Activated CD8-positive, alpha-beta T cell treated with anti-CD3 and anti-CD28 coated beads, Interleukin-2, amount 10 ng/mL, durations not matched to agents 7 days and 5 days (primary cell): ENCODE measurements at regions not wholly inside any gene's neighbourhood (a gene's known extent, or its start where the extent isn't known, plus 50 kb on each side); places are given as distances from the start of the nearest gene placed in this dataset.

Experiments
- ATAC-seq: fragments of 150-1000 bp; cut with Tn5 transposase; one replicate; pipeline ENCODE4 v1.10.0; 2021; ENCODE audit warnings: moderate library complexity
- CTCF ChIA-PET: fragments of 350-600 bp; sonication (Branson Sonifier 250); formaldehyde crosslinking; loops from one replicate; lab custom pipeline; 2021; ENCODE audit warnings: antibody characterized with exemption; lab: Charles Lee
- POLR2A ChIA-PET: fragments of 350-600 bp; sonication (Branson Sonifier 250); formaldehyde crosslinking; loops from one replicate; lab custom pipeline; 2021; ENCODE audit warnings: antibody characterized with exemption; lab: Charles Lee
- DNase-seq: peaks from one replicate; pipeline ENCODE4 v3.0.0-alpha.2; 2020
- H3K27ac Mint-ChIP-seq: one replicate; pipeline ENCODE4 v1.8.0; 2021; ENCODE audit warnings: mild to moderate bottlenecking, mixed read lengths
- H3K27me3 Mint-ChIP-seq: one replicate; pipeline ENCODE4 v1.8.0; 2021; ENCODE audit warnings: low read depth, mixed read lengths
- H3K36me3 Mint-ChIP-seq: one replicate; pipeline ENCODE4 v1.8.0; 2021; ENCODE audit warnings: low read depth, mixed read lengths
- H3K4me1 Mint-ChIP-seq: one replicate; pipeline ENCODE4 v1.8.0; 2021; ENCODE audit warnings: low read depth, mixed read lengths
- H3K4me3 Mint-ChIP-seq: one replicate; pipeline ENCODE4 v1.8.0; 2021; ENCODE audit warnings: mild to moderate bottlenecking, mixed read lengths
- H3K9me3 Mint-ChIP-seq: one replicate; pipeline ENCODE4 v1.8.0; 2022; ENCODE audit warnings: mixed read lengths; ENCODE audit not compliant: insufficient read depth

- POLR2A ChIA-PET: no interaction called here
- Mint-ChIP-seq H3K27me3 (no peaks in the 10 kb centered on the region), H3K4me1 (no peaks in the 10 kb centered on the region), H3K4me3 (no peak overlapping the region), H3K9me3 (no peaks in the 10 kb centered on the region), H3K27ac (no peak overlapping the region), H3K36me3 (no peaks in the 10 kb centered on the region)
- DNase-seq: no peak
- CTCF ChIA-PET: no interaction called here
- ATAC-seq: no peak
Observed at GRCh38 chr10:94174838-94175237, 181.1 kb downstream of the PLCE1 start.

- DNase-seq (no peak), ATAC-seq (no peak)
- H3K27ac Mint-ChIP-seq: no peak overlapping the region
- H3K27me3 Mint-ChIP-seq: no peaks in the 10 kb centered on the region
- H3K4me3 Mint-ChIP-seq: no peak overlapping the region
- POLR2A ChIA-PET: no interaction called here
- H3K36me3 Mint-ChIP-seq: no peaks in the 10 kb centered on the region
- H3K9me3 Mint-ChIP-seq: no peaks in the 10 kb centered on the region
- no peaks in the 10 kb centered on the region for H3K4me1 Mint-ChIP-seq
- CTCF ChIA-PET: no interaction called here
Observed at GRCh38 chr10:94178475-94179253, 184.1 kb downstream of the NOC3L start.

GRCh38 chr10:94180576-94180975 is 182.2 kb downstream of the NOC3L start:
- ATAC-seq (no peak), DNase-seq (no peak)
- H3K36me3 Mint-ChIP-seq: no peaks in the 10 kb centered on the region
- H3K4me1 Mint-ChIP-seq: no peaks in the 10 kb centered on the region
- no peak overlapping the region for H3K27ac Mint-ChIP-seq
- H3K4me3 Mint-ChIP-seq: no peak overlapping the region
- H3K9me3 Mint-ChIP-seq: no peaks in the 10 kb centered on the region
- POLR2A ChIA-PET: no interaction called here
- CTCF ChIA-PET: no interaction called here
- H3K27me3 Mint-ChIP-seq: no peaks in the 10 kb centered on the region

- ChIA-PET CTCF (no interaction called here), POLR2A (no interaction called here)
- no peak for ATAC-seq
- no peak overlapping the region for H3K27ac Mint-ChIP-seq
- no peaks in the 10 kb centered on the region for H3K4me1 Mint-ChIP-seq
- no peaks in the 10 kb centered on the region for H3K36me3 Mint-ChIP-seq
- H3K27me3 Mint-ChIP-seq: no peaks in the 10 kb centered on the region
- no peak for DNase-seq
- no peaks in the 10 kb centered on the region for H3K9me3 Mint-ChIP-seq
- H3K4me3 Mint-ChIP-seq: no peak overlapping the region
Observed at GRCh38 chr10:94183666-94184264, 179.0 kb downstream of the NOC3L start.

GRCh38 chr10:94186722-94187121 is 176.0 kb downstream of the NOC3L start:
- POLR2A ChIA-PET: no interaction called here

GRCh38 chr10:94192333-94192732 is 170.4 kb downstream of the NOC3L start:
- Mint-ChIP-seq H3K9me3 (no peaks in the 10 kb centered on the region), H3K4me1 (no peaks in the 10 kb centered on the region), H3K27ac (no peak overlapping the region), H3K4me3 (no peak overlapping the region), H3K27me3 (peaks cover 10% of the 10 kb centered on the region), H3K36me3 (no peaks in the 10 kb centered on the region)
- ChIA-PET CTCF (no interaction called here), POLR2A (no interaction called here)
- ATAC-seq (no peak), DNase-seq (no peak)

More at GRCh38 chr10:94186722-94187121, 176.0 kb downstream of the NOC3L start:
- Mint-ChIP-seq H3K36me3 (no peaks in the 10 kb centered on the region), H3K27ac (no peak overlapping the region), H3K27me3 (no peaks in the 10 kb centered on the region), H3K4me3 (no peak overlapping the region), H3K4me1 (no peaks in the 10 kb centered on the region), H3K9me3 (no peaks in the 10 kb centered on the region)
- ATAC-seq (no peak), DNase-seq (no peak)
- CTCF ChIA-PET: no interaction called here

GRCh38 chr10:94192974-94193373 is 169.8 kb downstream of the NOC3L start:
- DNase-seq: no peak
- no peak for ATAC-seq
- CTCF ChIA-PET: no interaction called here
- no peak overlapping the region for H3K27ac Mint-ChIP-seq
- POLR2A ChIA-PET: no interaction called here
- no peaks in the 10 kb centered on the region for H3K9me3 Mint-ChIP-seq
- peaks cover 10% of the 10 kb centered on the region for H3K27me3 Mint-ChIP-seq
- no peaks in the 10 kb centered on the region for H3K36me3 Mint-ChIP-seq
- H3K4me3 Mint-ChIP-seq: no peak overlapping the region
- H3K4me1 Mint-ChIP-seq: no peaks in the 10 kb centered on the region

GRCh38 chr10:94193466-94193924 is 169.2 kb downstream of the NOC3L start:
- Mint-ChIP-seq H3K4me3 (no peak overlapping the region), H3K27ac (no peak overlapping the region), H3K9me3 (no peaks in the 10 kb centered on the region), H3K27me3 (peaks cover 10% of the 10 kb centered on the region), H3K36me3 (no peaks in the 10 kb centered on the region), H3K4me1 (no peaks in the 10 kb centered on the region)
- ChIA-PET POLR2A (no interaction called here), CTCF (no interaction called here)
- ATAC-seq (no peak), DNase-seq (no peak)

- ChIA-PET POLR2A (no interaction called here), CTCF (no interaction called here)
- Mint-ChIP-seq H3K9me3 (no peaks in the 10 kb centered on the region), H3K27ac (no peak overlapping the region), H3K27me3 (peaks cover 10% of the 10 kb centered on the region), H3K36me3 (no peaks in the 10 kb centered on the region), H3K4me1 (no peaks in the 10 kb centered on the region), H3K4me3 (no peak overlapping the region)
- ATAC-seq: no peak
- no peak for DNase-seq
Observed at GRCh38 chr10:94194256-94194655, 168.5 kb downstream of the NOC3L start.

GRCh38 chr10:94197241-94197640 is 165.5 kb downstream of the NOC3L start:
- DNase-seq: no peak
- H3K9me3 Mint-ChIP-seq: no peaks in the 10 kb centered on the region
- H3K4me1 Mint-ChIP-seq: no peaks in the 10 kb centered on the region
- POLR2A ChIA-PET: no interaction called here
- CTCF ChIA-PET: no interaction called here
- no peak for ATAC-seq
- no peak overlapping the region for H3K27ac Mint-ChIP-seq
- H3K4me3 Mint-ChIP-seq: no peak overlapping the region
- H3K36me3 Mint-ChIP-seq: no peaks in the 10 kb centered on the region
- H3K27me3 Mint-ChIP-seq: peaks cover 10% of the 10 kb centered on the region

GRCh38 chr10:94198324-94198723 is 164.4 kb downstream of the NOC3L start:
- no peaks in the 10 kb centered on the region for H3K36me3 Mint-ChIP-seq
- DNase-seq (no peak), ATAC-seq (no peak)
- H3K9me3 Mint-ChIP-seq: no peaks in the 10 kb centered on the region
- no peak overlapping the region for H3K4me3 Mint-ChIP-seq
- ChIA-PET CTCF (no interaction called here), POLR2A (no interaction called here)
- peaks cover 7% of the 10 kb centered on the region for H3K27me3 Mint-ChIP-seq
- no peaks in the 10 kb centered on the region for H3K4me1 Mint-ChIP-seq
- H3K27ac Mint-ChIP-seq: no peak overlapping the region

GRCh38 chr10:94199565-94199964 is 163.2 kb downstream of the NOC3L start:
- ChIA-PET CTCF (no interaction called here), POLR2A (no interaction called here)
- no peaks in the 10 kb centered on the region for H3K9me3 Mint-ChIP-seq
- H3K27ac Mint-ChIP-seq: no peak overlapping the region
- ATAC-seq (no peak), DNase-seq (no peak)
- no peaks in the 10 kb centered on the region for H3K36me3 Mint-ChIP-seq
- no peak overlapping the region for H3K4me3 Mint-ChIP-seq
- peaks cover under 1% of the 10 kb centered on the region for H3K27me3 Mint-ChIP-seq
- no peaks in the 10 kb centered on the region for H3K4me1 Mint-ChIP-seq
